Motor neuron (in vitro differentiated cells): ENCODE measurements at regions not wholly inside any gene's neighbourhood (a gene's known extent, or its start where the extent isn't known, plus 50 kb on each side); places are given as distances from the start of the nearest gene placed in this dataset.

Source experiments
- ATAC-seq, 8 experiments: fragments of 200-7000 bp; cut with Tn5 transposase; replicated peaks in 6 of 8; 2 replicates each; pipeline ENCODE4 v1.8.0; 2021; ENCODE audit warnings: mild to moderate bottlenecking in 8 of 8, moderate library complexity in 8 of 8
- H3K27ac ChIP-seq, 2 donors: fragments of 250-450 bp; sonication (Bioruptor Pico); 2 replicates each; pipeline ENCODE4 v1.9.0; 2021; ENCODE audit warnings: antibody characterized with exemption in 2 of 2, mild to moderate bottlenecking in 2 of 2, moderate library complexity in 1 of 2
- H3K4me1 ChIP-seq, 2 donors: fragments of 250-450 bp; sonication (Bioruptor Pico); replicated peaks in 1 of 2; 2 replicates each; pipeline ENCODE4 v1.6.1; 2021; ENCODE audit warnings: antibody characterized with exemption in 2 of 2, mild to moderate bottlenecking in 2 of 2, moderate library complexity in 1 of 2
- H3K4me3 ChIP-seq, 5 donors: fragments of 250-450 bp; sonication (Bioruptor Pico); 2 replicates each; pipeline ENCODE4 v1.9.0; 2021; ENCODE audit warnings: antibody characterized with exemption in 5 of 5, mild to moderate bottlenecking in 5 of 5, moderate library complexity in 4 of 5
- WGBS, 10 experiments: fragments of 450-650 bp; shearing (Covaris generic); methylation state at CpG; one replicate each; pipeline ENCODE4 v1.0.0; 2022; 5-methylcytosine and 5-hydroxymethylcytosine counted together
- in situ Hi-C, 9 experiments: fragments of 400-800 bp; cut with MboI; loops; one replicate each; pipeline ENCODE4 v1.15.0; 2021; ENCODE audit warnings: low sequenced_read_pairs in 9 of 9, low pct_unique_long_range_greater_than_20kb in 2 of 9; ENCODE audit not compliant: unreplicated experiment in 9 of 9

DNA sequence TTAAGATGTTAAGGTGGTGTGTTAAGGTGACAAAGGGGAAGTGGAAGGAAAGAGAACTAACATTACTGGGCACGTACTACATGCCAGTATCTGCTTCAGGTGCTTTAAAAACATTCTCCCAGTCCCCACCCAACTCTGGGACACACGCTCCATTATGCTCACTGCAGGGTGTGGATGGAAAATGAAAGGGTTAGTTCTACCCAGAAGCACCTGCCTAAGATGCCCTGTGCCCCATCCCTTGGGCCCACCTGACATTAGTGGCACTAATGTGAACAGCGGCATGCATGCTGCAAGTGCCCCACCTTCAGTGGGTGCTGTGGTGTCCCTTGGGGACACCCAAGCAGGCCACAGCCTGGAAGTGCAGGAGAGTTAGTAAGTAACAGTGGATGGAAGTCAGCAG is 82.9 kb upstream of the CXADR start:
- ATAC-seq = no peak
- 50 to 100% (median 88%) methylated on average over 1 to 2 of the region's 3 CpGs; no CpG with 5 or more reads in 1 of the 10 experiments for WGBS, 10 experiments

GRCh38 chr21:17432732-17433057 is 80.1 kb upstream of the CXADR start:
- Histone ChIP-seq H3K4me3 (no peak overlapping the region), H3K27ac (no peak overlapping the region), H3K4me1 (no peaks in the 10 kb centered on the region)
- no CpG with 5 or more reads among the region's 3 CpGs for WGBS, 10 experiments
- ATAC-seq = no peak
- in situ Hi-C loops = no loop called here

More for the DNA sequence above, 82.9 kb upstream of the CXADR start:
- in situ Hi-C loops = no loop called here
- Histone ChIP-seq H3K27ac (no peak overlapping the region), H3K4me1 (no peaks in the 10 kb centered on the region), H3K4me3 (no peak overlapping the region)

- in situ Hi-C loops = no loop called here
- H3K4me3 ChIP-seq = no peak overlapping the region
- 0 to 88% (median 71%) methylated on average over 1 to 2 of the region's 2 CpGs; no CpG with 5 or more reads in 1 of the 10 experiments for WGBS, 10 experiments
- no peak overlapping the region for H3K27ac ChIP-seq
- peaks cover 4 to 5% of the 10 kb centered on the region in 2 donors for H3K4me1 ChIP-seq
- ATAC-seq = no peak
Observed at GRCh38 chr21:17433730-17434129, 79.1 kb upstream of the CXADR start.

DNA sequence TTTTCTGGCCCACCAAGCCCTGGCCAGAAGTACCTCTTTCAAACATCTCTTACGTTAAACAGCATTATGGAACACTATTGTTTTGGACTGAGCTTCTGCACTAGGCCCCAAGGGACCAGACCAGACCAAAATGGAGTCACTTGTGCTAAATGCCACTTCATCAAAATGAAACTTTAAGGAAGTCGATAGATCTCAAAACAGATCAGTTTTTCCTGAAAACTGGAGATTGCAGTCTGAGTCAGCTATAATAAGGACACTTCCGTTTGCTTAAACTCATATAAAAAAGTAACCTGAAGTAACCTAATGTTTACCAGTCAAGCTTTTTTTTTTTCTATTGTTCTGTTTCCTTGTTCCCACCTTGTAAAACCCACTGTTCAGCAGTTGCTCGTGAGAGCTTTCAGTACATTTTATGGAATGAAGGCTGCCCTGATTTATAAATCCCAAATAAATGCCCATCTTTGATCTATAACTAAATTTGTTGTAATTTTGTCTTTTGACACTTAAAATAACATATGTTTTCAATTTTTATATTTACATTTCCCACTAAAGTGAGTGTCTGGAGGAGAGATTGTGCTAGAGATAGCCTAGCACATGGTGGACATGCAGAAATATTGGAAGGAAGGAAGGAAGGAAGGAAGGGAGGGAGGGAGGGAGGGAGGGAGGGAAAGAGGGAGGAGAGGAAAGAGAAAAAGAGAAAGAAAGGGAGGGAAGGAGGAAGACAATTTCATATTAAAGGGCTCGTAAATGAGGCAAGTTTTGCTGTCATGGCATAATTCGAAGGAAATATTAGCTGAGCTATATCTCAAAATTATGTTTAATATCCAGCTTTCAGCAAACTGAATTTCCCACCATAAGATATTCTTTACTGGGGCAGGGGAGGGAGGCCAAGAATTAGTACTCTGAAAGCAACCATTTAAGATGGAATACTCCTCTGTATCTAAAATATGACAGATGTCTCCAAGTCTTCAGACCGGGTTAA is 77.0 kb upstream of the CXADR start:
- ATAC-seq = no peak
- WGBS, 10 experiments = 51 to 100% (median 75%) methylated on average over 1 to 7 of the region's 7 CpGs
- H3K27ac ChIP-seq = no peak overlapping the region
- in situ Hi-C loops = no loop called here
- H3K4me3 ChIP-seq = no peak overlapping the region
- H3K4me1 ChIP-seq = peaks cover 5 to 8% of the 10 kb centered on the region in 2 donors

DNA sequence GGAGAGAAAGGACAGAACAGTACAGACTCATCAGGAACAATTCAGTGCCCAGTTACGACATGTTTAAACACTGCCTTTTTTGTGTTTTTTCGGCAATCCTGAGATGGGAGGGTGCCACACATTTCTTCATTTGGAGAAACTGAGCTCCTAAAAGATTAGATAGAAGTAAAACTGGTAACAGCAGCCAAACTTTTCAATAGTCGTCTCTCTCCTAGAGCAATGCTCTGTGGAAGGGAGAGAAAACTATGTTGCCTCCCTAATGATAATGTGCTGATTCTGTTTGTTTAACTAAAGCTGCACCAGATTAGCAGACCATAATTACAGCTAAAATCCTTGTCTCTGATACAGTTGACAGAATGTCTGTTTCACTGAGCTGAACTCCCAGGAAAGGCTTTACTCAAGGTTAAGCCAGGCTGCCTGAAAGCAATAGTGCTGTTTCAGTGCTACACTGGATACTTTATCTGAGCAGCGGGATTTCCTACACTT is 76.2 kb upstream of the CXADR start:
- H3K27ac ChIP-seq = no peak overlapping the region
- H3K4me1 ChIP-seq = peaks cover 5 to 8% of the 10 kb centered on the region in 2 donors
- H3K4me3 ChIP-seq = no peak overlapping the region
- 57 to 100% (median 79%) methylated on average over 1 to 4 of the region's 4 CpGs; no CpG with 5 or more reads in 1 of the 10 experiments for WGBS, 10 experiments
- peak in 1 of 8 experiments; percentile 21 for ATAC-seq
- in situ Hi-C loops = no loop called here

GRCh38 chr21:17438635-17439034 is 74.2 kb upstream of the CXADR start:
- ATAC-seq = peak in 5 of 8 experiments; percentile 70 to 90 (median 83)
- no peak overlapping the region for H3K27ac ChIP-seq
- H3K4me3 ChIP-seq = no peak overlapping the region

DNA sequence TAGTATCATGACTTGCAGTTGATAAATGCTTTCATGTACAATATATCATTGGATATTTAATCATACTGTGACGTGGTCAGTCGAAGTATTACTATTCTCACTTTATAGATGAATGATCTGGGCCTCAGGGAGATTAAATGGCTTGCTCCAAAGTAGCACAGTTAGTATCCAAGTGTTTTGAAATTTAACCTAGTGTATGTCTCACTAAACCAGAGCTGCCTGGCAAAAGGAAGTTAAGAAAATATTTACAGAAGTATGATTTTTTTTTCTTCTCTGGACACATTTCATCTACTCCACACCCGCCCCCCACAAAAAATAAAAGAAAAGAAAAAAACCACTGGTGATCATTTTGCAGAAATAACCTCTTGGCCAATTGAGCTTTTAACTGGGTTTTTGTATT is 71.9 kb upstream of the CXADR start:
- peaks cover 7 to 14% of the 10 kb centered on the region in 2 donors for H3K4me1 ChIP-seq

More at GRCh38 chr21:17438635-17439034, 74.2 kb upstream of the CXADR start:
- in situ Hi-C loops = no loop called here
- peaks cover 7 to 14% of the 10 kb centered on the region in 2 donors for H3K4me1 ChIP-seq
- WGBS, 10 experiments = 0 to 10% (median 0%) methylated on average over 1 to 5 of the region's 5 CpGs; no CpG with 5 or more reads in 3 of the 10 experiments

DNA sequence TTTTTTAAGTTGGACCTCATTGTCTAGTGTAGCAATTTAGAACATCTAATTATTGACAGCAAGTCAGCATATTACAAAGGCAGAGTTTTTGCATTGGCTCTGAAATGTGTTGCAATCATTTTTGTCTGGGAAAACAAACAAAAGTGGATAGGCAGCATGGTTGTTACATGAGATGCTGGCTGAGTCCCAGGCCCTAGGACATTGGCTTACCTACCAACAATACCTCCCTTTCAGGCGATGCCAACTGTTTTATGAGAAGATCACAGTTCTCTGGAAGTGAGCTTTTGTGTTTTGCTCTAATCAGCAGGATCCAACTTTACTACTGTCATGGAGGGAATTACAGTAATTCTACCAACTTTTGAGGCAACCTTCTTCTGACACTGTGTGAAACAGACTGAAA is 71.5 kb upstream of the CXADR start:
- peaks cover 7 to 14% of the 10 kb centered on the region in 2 donors for H3K4me1 ChIP-seq
- WGBS, 10 experiments = 86 to 100% (median 87%) methylated on average over 1 of the region's 1 CpG; no CpG with 5 or more reads in 6 of the 10 experiments
- H3K4me3 ChIP-seq = no peak overlapping the region
- peak in 3 of 8 experiments; percentile 39 to 54 (median 40) for ATAC-seq
- in situ Hi-C loops = no loop called here
- no peak overlapping the region for H3K27ac ChIP-seq

More for the DNA sequence above, 71.9 kb upstream of the CXADR start:
- in situ Hi-C loops = no loop called here
- WGBS, 10 experiments = 39 to 100% (median 77%) methylated on average over 1 to 3 of the region's 3 CpGs; no CpG with 5 or more reads in 2 of the 10 experiments
- ATAC-seq = no peak
- no peak overlapping the region for H3K4me3 ChIP-seq
- H3K27ac ChIP-seq = no peak overlapping the region

GRCh38 chr21:17442165-17442564 is 70.7 kb upstream of the CXADR start:
- Histone ChIP-seq H3K4me1 (peaks cover 7 to 14% of the 10 kb centered on the region in 2 donors), H3K27ac (no peak overlapping the region), H3K4me3 (no peak overlapping the region)
- peak in 6 of 8 experiments; percentile 19 to 94 (median 52) for ATAC-seq
- in situ Hi-C loops = no loop called here
- 0 to 52% (median 29%) methylated on average over 1 to 2 of the region's 2 CpGs; no CpG with 5 or more reads in 2 of the 10 experiments for WGBS, 10 experiments

- in situ Hi-C loops = no loop called here
- Histone ChIP-seq H3K4me1 (peaks cover 2 to 6% of the 10 kb centered on the region in 2 donors), H3K4me3 (no peak overlapping the region), H3K27ac (no peak overlapping the region)
- ATAC-seq = no peak
- 40 to 100% (median 86%) methylated on average over 1 to 4 of the region's 5 CpGs for WGBS, 10 experiments
Observed at GRCh38 chr21:17444828-17445227, 68.0 kb upstream of the CXADR start.

DNA sequence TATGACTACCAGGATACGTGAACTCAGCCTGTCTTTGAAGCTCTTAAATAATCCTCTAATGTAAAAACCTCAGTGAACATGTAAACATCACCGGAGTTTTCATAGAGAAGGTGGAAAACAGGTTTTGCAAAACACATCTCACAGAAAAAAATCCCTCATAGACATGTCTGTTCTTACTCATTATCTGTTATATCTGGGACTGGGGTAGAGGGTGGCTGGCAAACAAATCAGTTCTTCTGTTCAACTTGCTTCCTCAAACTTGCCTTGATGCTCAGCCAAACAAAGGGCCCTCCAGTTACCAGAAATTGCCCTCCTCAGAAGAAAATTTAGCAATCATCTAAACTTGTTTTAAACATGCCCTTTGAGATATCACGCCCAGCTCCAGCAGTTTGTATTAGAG is 66.1 kb upstream of the CXADR start:
- no peak for ATAC-seq
- H3K4me1 ChIP-seq = peaks cover 2 to 6% of the 10 kb centered on the region in 2 donors
- in situ Hi-C loops = no loop called here
- H3K4me3 ChIP-seq = no peak overlapping the region
- WGBS, 10 experiments = 33 to 100% (median 89%) methylated on average over 1 to 3 of the region's 3 CpGs; no CpG with 5 or more reads in 1 of the 10 experiments
- H3K27ac ChIP-seq = no peak overlapping the region

GRCh38 chr21:17449701-17450100 is 63.1 kb upstream of the CXADR start:
- Histone ChIP-seq H3K4me3 (no peak overlapping the region), H3K4me1 (peaks cover 0 to 4% of the 10 kb centered on the region in 2 donors), H3K27ac (no peak overlapping the region)
- peak in 2 of 8 experiments; percentile 50 to 59 for ATAC-seq
- in situ Hi-C loops = loop anchor here in 1 of 9 experiments (25.0 kb wide), 1 partner anchor 113 kb away; no protein-coding TSS in a partner anchor

DNA sequence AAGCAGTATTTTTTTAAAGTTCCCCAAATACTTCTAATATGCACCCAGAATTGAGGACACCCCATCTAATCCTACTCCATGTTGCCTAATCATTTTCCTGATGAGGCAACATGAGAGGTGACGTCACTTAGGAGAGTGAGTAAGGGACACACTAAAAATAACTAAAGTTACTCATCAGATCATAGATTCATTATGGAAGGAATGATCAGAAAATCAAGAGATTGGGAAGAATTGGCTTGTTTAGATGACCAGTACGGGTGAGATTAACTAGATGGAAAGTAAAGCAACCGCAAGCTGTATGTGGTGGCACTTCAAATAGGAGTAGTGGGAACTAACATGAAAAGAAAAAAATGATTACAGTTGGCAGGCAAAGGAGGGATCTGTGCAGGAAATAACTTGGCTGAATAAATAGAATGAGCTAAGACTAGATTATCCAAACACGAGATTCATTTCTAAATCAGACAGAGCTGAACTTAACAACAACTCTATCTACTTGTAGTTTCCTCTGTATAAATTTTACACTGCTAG is 61.4 kb upstream of the CXADR start:
- in situ Hi-C loops = loop anchor here in 1 of 9 experiments (25.0 kb wide), 1 partner anchor 111 kb away; no protein-coding TSS in a partner anchor
- ATAC-seq = peak in 3 of 8 experiments; percentile 4 to 18 (median 8)
- H3K4me3 ChIP-seq = no peak overlapping the region
- 17 to 100% (median 82%) methylated on average over 1 to 4 of the region's 4 CpGs for WGBS, 10 experiments
- H3K27ac ChIP-seq = no peak overlapping the region
- H3K4me1 ChIP-seq = peaks cover 0 to 4% of the 10 kb centered on the region in 2 donors
